ENCODE measurements at regions not wholly inside any gene's neighbourhood (a gene's known extent, or its start where the extent isn't known, plus 50 kb on each side); places are given as distances from the start of the nearest gene placed in this dataset.
"Not testable (repeated sequence)": the region's sequence is repeated elsewhere in the genome, so short reads cannot be mapped to it uniquely, and the experiment has no call there.

- TF ChIP-seq CTCF (IDR thresholded peaks at IDR 0.05; ENCODE audit: borderline replicate concordance, control extremely low read depth, extremely low read depth, insufficient read depth, missing control alignments) = no peak
- in situ Hi-C loops (cut with MboI; ENCODE audit: low sequenced_read_pairs, unreplicated experiment) = no loop called here
- DNase-seq (ENCODE audit: low spot score) = no peak
These were observed 378.8 kb upstream of the PODXL start for GRCh38 chr7:131935180-131935579.

GRCh38 chr7:131934452-131934851, 378.0 kb upstream of the PODXL start:
- no peak for DNase-seq (ENCODE audit: low spot score)
- in situ Hi-C loops (cut with MboI; ENCODE audit: low sequenced_read_pairs, unreplicated experiment) = no loop called here
- no peak for TF ChIP-seq CTCF (IDR thresholded peaks at IDR 0.05; ENCODE audit: borderline replicate concordance, control extremely low read depth, extremely low read depth, insufficient read depth, missing control alignments)

GRCh38 chr7:131933751-131934289, 377.4 kb upstream of the PODXL start:
- in situ Hi-C loops (cut with MboI; ENCODE audit: low sequenced_read_pairs, unreplicated experiment) = no loop called here
- no peak for DNase-seq (ENCODE audit: low spot score)
- TF ChIP-seq CTCF (IDR thresholded peaks at IDR 0.05; ENCODE audit: borderline replicate concordance, control extremely low read depth, extremely low read depth, insufficient read depth, missing control alignments) = no peak

GRCh38 chr7:131933219-131933618, 376.8 kb upstream of the PODXL start:
- DNase-seq (ENCODE audit: low spot score); in situ Hi-C loops (cut with MboI; ENCODE audit: low sequenced_read_pairs, unreplicated experiment): not testable (repeated sequence)

- no peak for DNase-seq (ENCODE audit: low spot score)
- TF ChIP-seq CTCF (IDR thresholded peaks at IDR 0.05; ENCODE audit: borderline replicate concordance, control extremely low read depth, extremely low read depth, insufficient read depth, missing control alignments) = no peak
- in situ Hi-C loops (cut with MboI; ENCODE audit: low sequenced_read_pairs, unreplicated experiment) = no loop called here
These were observed 375.8 kb upstream of the PODXL start for GRCh38 chr7:131932271-131932670.

GRCh38 chr7:131931370-131931769, 374.9 kb upstream of the PODXL start:
- DNase-seq (ENCODE audit: low spot score) = no peak
- in situ Hi-C loops (cut with MboI; ENCODE audit: low sequenced_read_pairs, unreplicated experiment) = no loop called here
- no peak for TF ChIP-seq CTCF (IDR thresholded peaks at IDR 0.05; ENCODE audit: borderline replicate concordance, control extremely low read depth, extremely low read depth, insufficient read depth, missing control alignments)

GRCh38 chr7:131929632-131930031, 373.2 kb upstream of the PODXL start:
- no peak for TF ChIP-seq CTCF (IDR thresholded peaks at IDR 0.05; ENCODE audit: borderline replicate concordance, control extremely low read depth, extremely low read depth, insufficient read depth, missing control alignments)
- in situ Hi-C loops (cut with MboI; ENCODE audit: low sequenced_read_pairs, unreplicated experiment) = no loop called here

More at GRCh38 chr7:131929632-131930031, 373.2 kb upstream of the PODXL start:
- no peak for DNase-seq (ENCODE audit: low spot score)

Measured in GM13976 (cell line).